Endothelial cell of hepatic sinusoid (primary cell): ENCODE measurements at regions not wholly inside any gene's neighbourhood (a gene's known extent, or its start where the extent isn't known, plus 50 kb on each side); places are given as distances from the start of the nearest gene placed in this dataset.
"Not testable (repeated sequence)": the region's sequence is repeated elsewhere in the genome, so short reads cannot be mapped to it uniquely, and the experiment has no call there.

Source experiments
- in situ Hi-C: cut with HindIII; loops from 2 replicates; pipeline ENCODE4 v1.10.0; 2017; ENCODE audit warnings: low sequenced_read_pairs

DNA sequence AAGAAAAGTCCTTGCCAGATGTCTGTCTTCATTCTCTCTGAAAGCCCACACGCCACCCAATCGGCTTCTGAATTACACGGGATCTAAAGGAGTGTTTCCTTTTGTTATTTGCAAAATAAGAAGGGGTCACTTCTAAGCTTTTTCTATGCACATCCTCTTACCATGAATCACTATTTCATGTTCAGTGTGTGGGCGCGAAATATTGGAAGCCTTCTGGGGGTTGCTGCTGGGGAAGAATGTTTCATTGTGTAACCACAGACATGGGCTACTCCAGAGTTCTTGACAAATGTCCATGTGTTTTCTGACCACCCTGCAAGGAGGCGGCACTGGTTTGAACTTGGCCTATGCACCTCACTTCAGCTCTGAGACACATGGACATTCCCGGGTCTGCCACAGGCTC is 133.6 kb upstream of the APCDD1 start:
- in situ Hi-C loops = loop anchor here (5.0 kb wide), 1 partner anchor 73 kb away; no protein-coding TSS in a partner anchor

DNA sequence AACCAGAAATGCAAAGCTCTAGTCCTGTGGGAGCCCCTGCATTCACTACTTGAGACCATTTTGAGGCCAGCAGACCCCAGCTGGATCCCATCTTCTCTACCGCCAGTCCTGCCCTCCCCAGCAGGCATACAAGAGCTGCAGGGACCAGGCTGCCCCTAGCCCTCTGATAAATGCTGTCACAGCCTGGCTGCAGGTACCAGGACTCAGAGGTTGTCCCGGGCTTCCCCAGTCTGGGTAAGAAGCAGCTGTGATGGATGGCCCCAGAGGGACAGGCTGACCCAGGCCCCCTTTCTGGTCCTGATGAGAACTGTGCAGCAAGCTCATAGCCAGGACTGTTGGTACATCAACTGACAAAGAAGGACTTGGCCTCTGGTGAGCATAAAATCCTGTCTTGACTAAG is 132.9 kb upstream of the APCDD1 start:
- in situ Hi-C loops = loop anchor here (5.0 kb wide), 1 partner anchor 74 kb away; no protein-coding TSS in a partner anchor

- in situ Hi-C loops = loop anchor here (5.0 kb wide), 1 partner anchor 75 kb away; no protein-coding TSS in a partner anchor
Observed at GRCh38 chr18:10322004-10322403, 132.4 kb upstream of the APCDD1 start.

DNA sequence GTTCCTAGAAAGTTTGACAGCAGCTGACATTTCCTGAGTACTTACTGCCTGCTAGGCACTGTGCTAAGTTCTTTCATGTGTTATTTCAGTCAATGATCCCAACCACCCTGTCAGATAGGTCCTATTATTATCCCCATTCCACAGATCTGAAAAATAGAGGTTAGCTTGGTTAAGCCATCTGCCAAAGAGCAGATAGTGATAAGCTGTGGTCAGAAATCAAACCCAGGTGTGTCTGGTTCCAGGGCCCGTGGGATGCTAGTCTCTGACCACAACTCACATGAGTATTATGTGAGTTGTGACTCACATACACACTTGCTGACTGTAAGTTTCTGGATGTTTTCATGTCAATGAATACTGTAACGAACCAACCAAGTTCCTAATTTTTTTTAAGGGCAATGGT is 132.0 kb upstream of the APCDD1 start:
- in situ Hi-C loops = loop anchor here (5.0 kb wide), 1 partner anchor 75 kb away; no protein-coding TSS in a partner anchor

DNA sequence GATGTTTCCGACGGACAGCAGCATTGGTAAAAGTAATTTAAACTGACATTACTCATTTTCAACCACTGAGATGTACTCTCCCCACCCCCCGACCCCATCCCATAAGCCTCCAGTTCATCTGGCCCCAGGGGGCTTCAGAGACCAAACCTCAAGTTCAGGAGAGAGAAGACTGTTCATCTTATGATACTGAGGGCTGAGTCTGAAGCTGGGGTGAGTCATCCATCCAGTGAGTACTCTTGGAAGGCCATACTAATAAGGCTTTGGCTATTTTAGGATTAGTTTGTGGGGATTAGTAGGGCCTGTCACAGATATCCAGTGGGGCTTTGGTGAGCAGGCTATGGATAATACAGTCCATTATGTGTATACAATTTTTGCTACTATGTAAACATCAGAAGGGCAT is 125.3 kb upstream of the APCDD1 start:
- in situ Hi-C loops = no loop called here

GRCh38 chr18:10330428-10330827 is 124.0 kb upstream of the APCDD1 start:
- in situ Hi-C loops = no loop called here

- in situ Hi-C loops = no loop called here
Observed at GRCh38 chr18:10332452-10332851, 122.0 kb upstream of the APCDD1 start.

GRCh38 chr18:10336749-10337350 is 117.6 kb upstream of the APCDD1 start:
- in situ Hi-C loops = no loop called here

GRCh38 chr18:10340821-10341220 is 113.6 kb upstream of the APCDD1 start:
- in situ Hi-C loops = no loop called here

DNA sequence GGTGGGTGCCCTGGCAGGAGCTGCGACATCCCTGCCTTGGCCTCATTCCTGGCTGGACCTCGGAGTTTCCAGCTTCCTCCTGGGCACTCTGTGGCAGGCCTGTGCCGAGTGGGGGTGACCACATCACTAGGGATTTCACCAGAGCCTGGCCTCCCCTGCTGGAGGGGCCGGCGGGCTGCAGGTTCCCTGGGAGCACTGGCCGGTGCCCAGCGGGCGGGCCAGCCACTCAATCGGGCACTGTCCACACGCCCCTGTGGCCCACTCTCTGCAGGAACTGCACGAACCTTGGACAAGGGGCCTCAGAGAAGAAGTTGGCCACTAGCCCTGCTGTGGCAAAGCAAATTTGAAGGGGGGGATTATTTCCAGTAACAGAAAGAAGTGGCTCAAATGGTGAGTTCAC is 110.7 kb upstream of the APCDD1 start:
- in situ Hi-C loops = no loop called here

GRCh38 chr18:10346749-10347415 is 107.6 kb upstream of the APCDD1 start:
- in situ Hi-C loops = no loop called here

- in situ Hi-C loops = no loop called here
Observed at GRCh38 chr18:10349561-10349960, 104.9 kb upstream of the APCDD1 start.

DNA sequence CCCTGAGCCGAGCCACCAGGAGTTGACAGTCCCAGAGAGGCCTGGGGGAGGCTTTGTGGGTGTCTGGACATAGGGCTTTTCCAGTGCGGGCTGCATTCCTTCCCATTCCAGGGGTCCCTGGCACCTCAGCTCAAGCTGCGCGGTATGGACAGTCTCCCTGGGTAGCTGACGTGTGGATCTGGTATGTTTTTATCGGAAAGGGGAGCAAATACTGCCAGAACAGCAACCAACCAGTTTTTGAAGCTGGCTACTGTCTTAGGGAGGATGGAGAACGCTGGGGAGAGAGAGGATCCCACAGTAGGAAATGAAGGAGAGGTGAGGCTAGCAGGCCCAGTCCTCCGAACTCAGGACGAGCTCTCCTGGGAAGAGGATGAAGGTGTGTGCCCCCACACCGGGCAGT is 103.8 kb upstream of the APCDD1 start:
- in situ Hi-C loops = loop anchor here (5.0 kb wide), 1 partner anchor 68 kb away; no protein-coding TSS in a partner anchor

DNA sequence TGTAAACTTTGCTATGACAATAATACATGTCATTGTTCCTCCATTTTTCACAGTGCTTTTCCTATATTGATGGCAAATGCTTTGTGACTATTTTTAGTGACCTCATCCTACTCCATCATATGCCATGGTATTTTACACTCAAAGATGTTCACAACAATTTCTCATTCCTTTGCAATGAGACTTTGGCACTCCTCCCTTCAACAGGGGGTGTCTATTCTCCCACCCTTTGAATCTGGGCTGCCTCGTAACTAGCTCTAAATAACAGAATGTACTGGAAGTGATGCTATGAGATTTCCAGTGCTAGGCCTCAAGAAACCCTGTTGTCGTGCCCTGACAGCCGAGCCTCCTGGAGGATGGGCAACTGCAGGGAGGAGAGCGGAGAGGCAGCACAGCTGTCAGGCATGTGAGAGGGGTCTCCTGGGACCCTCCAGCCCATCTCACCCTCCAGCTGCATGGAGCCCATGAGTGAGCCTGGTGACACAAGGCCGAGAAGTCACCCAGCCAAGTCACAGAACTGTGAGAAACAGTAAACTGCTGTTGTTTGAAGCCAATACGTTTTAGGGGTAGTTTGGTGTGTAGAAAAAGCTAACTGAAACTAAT is 103.1 kb upstream of the APCDD1 start:
- in situ Hi-C loops = loop anchor here (5.0 kb wide), 1 partner anchor 69 kb away; no protein-coding TSS in a partner anchor

GRCh38 chr18:10351858-10352257 is 102.6 kb upstream of the APCDD1 start:
- in situ Hi-C loops = loop anchor here (5.0 kb wide), 1 partner anchor 70 kb away; no protein-coding TSS in a partner anchor

GRCh38 chr18:10352671-10353070 is 101.8 kb upstream of the APCDD1 start:
- in situ Hi-C loops = loop anchor here (5.0 kb wide), 1 partner anchor 70 kb away; no protein-coding TSS in a partner anchor

DNA sequence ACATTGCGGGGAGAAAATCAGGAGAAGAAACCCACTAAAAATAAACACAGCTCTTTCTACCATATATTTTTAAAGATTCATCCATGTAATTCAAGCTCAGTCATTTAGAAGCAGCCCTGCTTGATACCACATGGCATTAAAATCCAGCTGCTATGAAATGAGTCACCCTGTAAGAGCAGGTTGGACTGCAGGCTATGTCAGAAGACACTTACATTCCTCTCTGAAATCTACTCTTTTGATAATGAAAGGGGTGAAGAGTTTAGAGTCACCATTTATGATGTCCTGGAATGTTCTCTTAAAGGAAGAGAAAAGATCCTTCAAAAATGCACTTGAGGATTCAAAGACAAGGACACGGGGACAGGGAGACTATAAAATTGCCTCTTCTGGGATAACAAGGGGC is 100.6 kb upstream of the APCDD1 start:
- in situ Hi-C loops = loop anchor here (5.0 kb wide), 1 partner anchor 71 kb away; no protein-coding TSS in a partner anchor

DNA sequence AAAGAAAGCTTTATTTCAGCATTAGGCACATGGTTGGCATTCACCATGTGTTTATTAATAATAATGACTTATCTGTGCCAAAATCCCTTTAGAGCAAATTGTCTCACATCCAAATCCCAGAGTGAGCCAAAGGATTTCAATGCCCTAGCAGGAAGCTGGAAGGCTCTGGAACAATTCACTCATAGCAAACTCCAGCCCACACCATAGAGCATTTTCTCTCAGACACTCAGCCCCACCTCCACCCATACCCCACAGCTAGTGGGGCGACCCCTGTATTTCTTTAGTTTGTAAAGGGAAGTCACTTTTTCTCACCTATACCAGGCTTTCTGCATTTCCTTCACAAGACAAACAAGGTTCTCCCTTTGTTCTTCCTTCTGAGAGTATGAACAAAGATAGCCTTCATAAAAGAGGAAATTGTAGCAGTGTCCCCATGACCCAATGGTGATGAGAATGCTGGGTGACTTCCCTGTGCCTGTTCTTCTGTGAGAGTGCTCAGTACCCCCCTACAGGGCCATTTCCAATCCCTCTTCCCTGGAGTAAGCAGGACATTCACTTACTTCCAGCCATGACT is 100.1 kb upstream of the APCDD1 start:
- in situ Hi-C loops = loop anchor here (5.0 kb wide), 1 partner anchor 72 kb away; no protein-coding TSS in a partner anchor

DNA sequence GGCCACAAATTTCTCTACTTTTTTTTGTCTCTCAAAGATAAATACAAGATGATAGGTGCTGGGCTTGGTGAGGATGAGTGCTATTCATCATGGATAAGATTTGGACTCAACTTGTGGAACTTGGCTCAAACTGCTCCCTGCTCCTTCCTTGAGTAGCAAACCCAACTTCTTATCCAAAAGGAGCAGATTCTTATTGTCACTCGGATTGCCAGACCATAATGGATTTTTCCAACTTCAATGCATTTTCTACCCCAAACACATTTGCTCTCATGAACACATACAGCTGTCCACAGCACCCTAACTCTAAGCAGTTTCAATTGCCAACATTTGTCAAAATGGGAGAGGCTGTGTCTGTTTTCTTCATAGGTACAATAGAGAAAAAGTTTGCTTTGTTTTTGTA is 99.5 kb upstream of the APCDD1 start:
- in situ Hi-C loops = loop anchor here (5.0 kb wide), 1 partner anchor 73 kb away; no protein-coding TSS in a partner anchor

- in situ Hi-C loops = not testable (repeated sequence)
Observed at GRCh38 chr18:10356999-10357398, 97.4 kb upstream of the APCDD1 start.

GRCh38 chr18:10361660-10362059 is 92.8 kb upstream of the APCDD1 start:
- in situ Hi-C loops = no loop called here
